Right atrium auricular region (tissue), 2 donors: ENCODE measurements at regions not wholly inside any gene's neighbourhood (a gene's known extent, or its start where the extent isn't known, plus 50 kb on each side); places are given as distances from the start of the nearest gene placed in this dataset.

ENCODE experiments used
- DNase-seq: peaks from one replicate; pipeline ENCODE4 v3.0.0-alpha.2; 2019; ENCODE audit warnings: low spot score
- H3K27ac ChIP-seq, 2 donors: fragments of 200-600 bp; sonication (generic); 1 replicate in 1 of 2; 2 replicates in 1 of 2; pipeline ENCODE4 v1.5.1; 2016 to 2019
- H3K27me3 ChIP-seq, 2 donors: fragments of 200-600 bp; sonication (generic); one replicate each; pipeline versions ENCODE4 v1.5.1 to v1.6.0; 2017 to 2019
- H3K36me3 ChIP-seq: fragments of 200-600 bp; sonication (generic); one replicate; pipeline ENCODE4 v1.5.1; 2016
- H3K4me1 ChIP-seq, 2 donors: fragments of 200-600 bp; sonication (generic); one replicate each; pipeline versions ENCODE4 v1.5.1 to v1.6.0; 2017 to 2019
- H3K4me3 ChIP-seq, 2 donors: fragments of 200-600 bp; sonication (generic); 1 replicate in 1 of 2; 2 replicates in 1 of 2; pipeline ENCODE4 v1.5.1; 2017 to 2019; ENCODE audit warnings: mild to moderate bottlenecking in 1 of 2, moderate library complexity in 1 of 2
- H3K9me3 ChIP-seq, 2 donors: fragments of 200-600 bp; sonication (generic); one replicate each; pipeline ENCODE4 v1.5.1; 2019
- CTCF ChIP-seq, 2 donors: fragments of 200-600 bp; sonication (generic); IDR thresholded peaks; one replicate each; pipeline ENCODE4 v1.5.1; 2019; ENCODE audit warnings: antibody characterized with exemption in 2 of 2

GRCh38 chr2:221342388-221342787 lies 229.7 kb downstream of the EPHA4 start:
- Histone ChIP-seq H3K4me3 (no peak overlapping the region), H3K27ac (no peak overlapping the region), H3K27me3 (no peaks in the 10 kb centered on the region), H3K4me1 (no peaks in the 10 kb centered on the region), H3K36me3 (no peaks in the 10 kb centered on the region), H3K9me3 (no peaks in the 10 kb centered on the region)
- TF ChIP-seq CTCF (IDR thresholded peaks at IDR 0.05): no peak
- no peak for DNase-seq

GRCh38 chr2:221343524-221343923 lies 228.6 kb downstream of the EPHA4 start:
- H3K36me3 ChIP-seq: no peaks in the 10 kb centered on the region
- no peaks in the 10 kb centered on the region for H3K4me1 ChIP-seq
- H3K27ac ChIP-seq: no peak overlapping the region
- no peak for TF ChIP-seq CTCF (IDR thresholded peaks at IDR 0.05)
- no peaks in the 10 kb centered on the region for H3K27me3 ChIP-seq
- H3K9me3 ChIP-seq: no peaks in the 10 kb centered on the region
- DNase-seq: no peak
- no peak overlapping the region for H3K4me3 ChIP-seq

- Histone ChIP-seq H3K4me3 (no peak overlapping the region), H3K4me1 (no peaks in the 10 kb centered on the region), H3K36me3 (no peaks in the 10 kb centered on the region), H3K27ac (no peak overlapping the region), H3K27me3 (no peaks in the 10 kb centered on the region), H3K9me3 (no peaks in the 10 kb centered on the region)
- TF ChIP-seq CTCF (IDR thresholded peaks at IDR 0.05): no peak
- DNase-seq: no peak
These were observed 226.6 kb downstream of the EPHA4 start for GRCh38 chr2:221345516-221345915.

DNA sequence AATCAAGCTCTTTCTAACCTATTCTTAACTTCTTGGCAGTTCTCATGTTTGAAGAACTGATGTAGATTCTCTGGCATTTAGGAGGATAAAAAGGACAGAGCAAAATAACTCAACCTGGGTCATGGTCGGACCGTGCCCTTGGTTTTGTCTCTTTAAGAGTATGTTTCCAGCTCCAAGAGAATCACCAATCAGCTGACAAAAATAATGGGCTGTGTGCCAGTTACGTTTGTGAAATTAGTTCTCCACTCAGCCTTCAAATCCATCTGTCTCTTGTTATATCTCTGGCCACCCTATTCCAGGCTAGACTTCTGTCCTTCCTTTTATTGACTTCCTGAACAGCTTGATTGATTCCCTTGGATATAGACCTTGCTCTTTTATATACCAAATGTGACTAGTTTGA lies 225.7 kb downstream of the EPHA4 start:
- no peak for DNase-seq
- Histone ChIP-seq H3K4me1 (no peaks in the 10 kb centered on the region), H3K27ac (no peak overlapping the region), H3K9me3 (no peaks in the 10 kb centered on the region), H3K4me3 (no peak overlapping the region), H3K36me3 (no peaks in the 10 kb centered on the region), H3K27me3 (no peaks in the 10 kb centered on the region)
- TF ChIP-seq CTCF (IDR thresholded peaks at IDR 0.05): no peak

- H3K4me3 ChIP-seq: no peak overlapping the region
- no peaks in the 10 kb centered on the region for H3K27me3 ChIP-seq
- H3K36me3 ChIP-seq: no peaks in the 10 kb centered on the region
- no peak for TF ChIP-seq CTCF (IDR thresholded peaks at IDR 0.05)
- no peak overlapping the region for H3K27ac ChIP-seq
- H3K4me1 ChIP-seq: no peaks in the 10 kb centered on the region
- no peaks in the 10 kb centered on the region for H3K9me3 ChIP-seq
- DNase-seq: no peak
These were observed 224.6 kb downstream of the EPHA4 start for GRCh38 chr2:221347471-221347870.

DNA sequence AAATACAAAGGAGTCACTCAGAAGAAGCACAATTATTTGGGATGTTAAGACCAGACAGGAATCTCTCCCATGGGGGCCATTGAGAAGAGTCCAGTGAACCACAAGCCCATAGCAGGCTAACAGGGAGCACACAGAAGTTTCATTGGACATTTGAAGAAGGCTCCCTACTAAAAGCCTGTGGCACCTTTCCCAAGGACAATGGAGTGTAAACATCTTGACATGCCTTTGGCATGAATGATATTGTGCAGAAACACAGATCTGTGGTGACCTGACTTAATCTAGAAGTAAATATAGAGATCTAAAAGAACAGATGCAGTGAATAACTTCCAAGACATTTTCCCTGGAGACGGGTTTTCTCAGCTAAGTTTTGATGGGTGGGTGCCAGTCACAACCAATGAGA lies 221.5 kb downstream of the EPHA4 start:
- Histone ChIP-seq H3K4me3 (no peak overlapping the region), H3K27ac (no peak overlapping the region), H3K36me3 (no peaks in the 10 kb centered on the region), H3K9me3 (no peaks in the 10 kb centered on the region), H3K27me3 (no peaks in the 10 kb centered on the region), H3K4me1 (no peaks in the 10 kb centered on the region)
- no peak for TF ChIP-seq CTCF (IDR thresholded peaks at IDR 0.05)
- no peak for DNase-seq
